ENCODE measurements at regions not wholly inside any gene's neighbourhood (a gene's known extent, or its start where the extent isn't known, plus 50 kb on each side); places are given as distances from the start of the nearest gene placed in this dataset.

- no peak overlapping the region for H3K4me3 ChIP-seq (replicated peaks; ENCODE audit: low read depth, low read length)
- DNase-seq (ENCODE audit: low read depth): no peak
- TF ChIP-seq CTCF (IDR thresholded peaks at IDR 0.05; ENCODE audit: low read length, missing control alignments): no peak
Measured at GRCh38 chr3:16802389-16802788, 82.4 kb upstream of the PLCL2 start.

- no peak overlapping the region for H3K4me3 ChIP-seq (replicated peaks; ENCODE audit: low read depth, low read length)
- DNase-seq (ENCODE audit: low read depth): no peak
Measured at GRCh38 chr3:16803019-16803418, 81.7 kb upstream of the PLCL2 start.

GRCh38 chr3:16807391-16807790 is 77.4 kb upstream of the PLCL2 start:
- no peak for TF ChIP-seq CTCF (IDR thresholded peaks at IDR 0.05; ENCODE audit: low read length, missing control alignments)
- no peak overlapping the region for H3K4me3 ChIP-seq (replicated peaks; ENCODE audit: low read depth, low read length)
- DNase-seq (ENCODE audit: low read depth): peak; percentile 70

More at GRCh38 chr3:16803019-16803418, 81.7 kb upstream of the PLCL2 start:
- no peak for TF ChIP-seq CTCF (IDR thresholded peaks at IDR 0.05; ENCODE audit: low read length, missing control alignments)

- H3K4me3 ChIP-seq (replicated peaks; ENCODE audit: low read depth, low read length): no peak overlapping the region
- no peak for DNase-seq (ENCODE audit: low read depth)
- TF ChIP-seq CTCF (IDR thresholded peaks at IDR 0.05; ENCODE audit: low read length, missing control alignments): no peak
Measured at GRCh38 chr3:16808393-16809107, 76.2 kb upstream of the PLCL2 start.

- H3K4me3 ChIP-seq (replicated peaks; ENCODE audit: low read depth, low read length): no peak overlapping the region
- DNase-seq (ENCODE audit: low read depth): no peak
- no peak for TF ChIP-seq CTCF (IDR thresholded peaks at IDR 0.05; ENCODE audit: low read length, missing control alignments)
Measured at GRCh38 chr3:16809482-16809881, 75.3 kb upstream of the PLCL2 start.

GRCh38 chr3:16809993-16810392 is 74.8 kb upstream of the PLCL2 start:
- peak; percentile 13 for DNase-seq (ENCODE audit: low read depth)
- no peak overlapping the region for H3K4me3 ChIP-seq (replicated peaks; ENCODE audit: low read depth, low read length)
- TF ChIP-seq CTCF (IDR thresholded peaks at IDR 0.05; ENCODE audit: low read length, missing control alignments): no peak
